ENCODE measurements at regions not wholly inside any gene's neighbourhood (a gene's known extent, or its start where the extent isn't known, plus 50 kb on each side); places are given as distances from the start of the nearest gene placed in this dataset.

GRCh38 chr20:52768694-52769093 lies 203.5 kb upstream of the TSHZ2 start:
- no peak overlapping the region for H2BK120ac ChIP-seq (replicated peaks; ENCODE audit: low read depth, low read length)
- TF ChIP-seq ATF2 (IDR thresholded peaks at IDR 0.05; ENCODE audit: low read length) (no peak), RAD21 (IDR thresholded peaks at IDR 0.05 in 1 of 2, conservative IDR thresholded peaks at IDR 0.05 in 1 of 2; ENCODE audit: low read depth in 2 of 2, low read length in 2 of 2) (no peak), TAF1 (IDR thresholded peaks at IDR 0.05; ENCODE audit: low read depth, low read length) (no peak), ZNF274 (IDR thresholded peaks at IDR 0.05; ENCODE audit: borderline replicate concordance, extremely low read depth, low read length) (no peak), ASH2L (IDR thresholded peaks at IDR 0.05; ENCODE audit: low read length) (no peak), POU5F1 (IDR thresholded peaks at IDR 0.05; ENCODE audit: low read depth, low read length) (no peak), USF2 (IDR thresholded peaks at IDR 0.05; ENCODE audit: low read length) (no peak), TBP (IDR thresholded peaks at IDR 0.05; ENCODE audit: low read depth, low read length) (no peak)

More at GRCh38 chr20:52768694-52769093, 203.5 kb upstream of the TSHZ2 start:
- H3K36me3 ChIP-seq (ENCODE audit: control insufficient read depth in 2 of 4, insufficient read depth in 4 of 4, low read length in 3 of 4), result no peaks in the 10 kb centered on the region
- 88% methylated on average over 6 of the region's 6 CpGs; no CpG with 5 or more reads in 1 of the 2 experiments for WGBS, 2 experiments (ENCODE audit: extremely low coverage in 1 of 2, insufficient coverage in 1 of 2, insufficient read length in 1 of 2, insufficient replicate concordance in 2 of 2, low coverage in 1 of 2, low lambda C conversion rate in 2 of 2, missing lambda C conversion rate in 1 of 2)
- no peaks in the 10 kb centered on the region for H3K79me1 ChIP-seq (ENCODE audit: low read depth, low read length)
- H2AK5ac ChIP-seq (ENCODE audit: low read depth, low read length), result no peak overlapping the region
- no peak overlapping the region for H3K4me2 ChIP-seq (ENCODE audit: insufficient read depth in 1 of 2, low read depth in 2 of 2, low read length in 2 of 2)
- H3K9ac ChIP-seq (replicated peaks in 1 of 4; ENCODE audit: extremely low read depth in 1 of 4, low read depth in 3 of 4, low read length in 3 of 4), result no peak overlapping the region
- H4K91ac ChIP-seq (replicated peaks; ENCODE audit: insufficient read length, low read length), result no peak overlapping the region
- H3K14ac ChIP-seq (ENCODE audit: insufficient read length), result no peak overlapping the region
- no peaks in the 10 kb centered on the region for H3K9me3 ChIP-seq (ENCODE audit: insufficient read depth in 2 of 2, low read depth in 1 of 2, low read length in 1 of 2)
- FAIRE-seq (no peak), DNase-seq (ENCODE audit: low read depth in 1 of 2, low spot score in 2 of 2) (no peak)
- H4K8ac ChIP-seq (ENCODE audit: extremely low read depth, insufficient read depth, low read length), result no peak overlapping the region
- H3K27me3 ChIP-seq (replicated peaks in 1 of 4; ENCODE audit: control insufficient read depth in 3 of 4, extremely low read depth in 1 of 4, insufficient read depth in 3 of 4, low read length in 3 of 4), result no peaks in the 10 kb centered on the region
- no peaks in the 10 kb centered on the region for H3K23me2 ChIP-seq (ENCODE audit: low read depth, low read length)
- H2BK20ac ChIP-seq (ENCODE audit: low read length), result no peak overlapping the region
- no peak overlapping the region for H3K4me3 ChIP-seq (ENCODE audit: extremely low read depth in 1 of 4, insufficient read depth in 2 of 4, low read depth in 3 of 4, low read length in 4 of 4)
- no peaks in the 10 kb centered on the region for H3K79me2 ChIP-seq (ENCODE audit: control insufficient read depth in 1 of 2, insufficient read depth in 2 of 2, low read length in 2 of 2)
- H3K27ac ChIP-seq (ENCODE audit: low read depth, low read length), result no peak overlapping the region
- no peaks in the 10 kb centered on the region for H3K4me1 ChIP-seq (replicated peaks in 1 of 4; ENCODE audit: control insufficient read depth in 3 of 4, insufficient read depth in 4 of 4, low read length in 3 of 4)
- no peak overlapping the region for H2BK12ac ChIP-seq (ENCODE audit: low read depth, low read length)
- no peak overlapping the region for H2AFZ ChIP-seq (ENCODE audit: low read length)
- ChIA-PET CTCF (ENCODE audit: partially characterized antibody) (no interaction called here), POLR2A (ENCODE audit: partially characterized antibody) (interaction anchor here (0.6 kb wide), 1 partner anchor 153 kb away, joined by 3 read pairs; no protein-coding TSS in a partner anchor)
- H3K23ac ChIP-seq (ENCODE audit: insufficient read length), result no peak overlapping the region
- no peak overlapping the region for H4K5ac ChIP-seq (ENCODE audit: insufficient read length, low read depth, low read length)
- no peaks in the 10 kb centered on the region for H4K20me1 ChIP-seq (replicated peaks in 1 of 2; ENCODE audit: control insufficient read depth in 1 of 2, insufficient read depth in 2 of 2, low read length in 2 of 2)
- H2BK15ac ChIP-seq (ENCODE audit: low read length), result no peak overlapping the region
- no peak overlapping the region for H2BK5ac ChIP-seq (ENCODE audit: low read depth, low read length)
- H3K56ac ChIP-seq (replicated peaks; ENCODE audit: insufficient read length, low read depth, low read length), result no peak overlapping the region
- H3K4ac ChIP-seq (replicated peaks; ENCODE audit: insufficient read length, low read depth, low read length), result no peak overlapping the region
- H3K18ac ChIP-seq (ENCODE audit: extremely low read depth, low read length), result no peak overlapping the region

All from H1 (cell line).